GM23338 (cell line): ENCODE measurements at regions not wholly inside any gene's neighbourhood (a gene's known extent, or its start where the extent isn't known, plus 50 kb on each side); places are given as distances from the start of the nearest gene placed in this dataset.

Experiments
- ATAC-seq: fragments of 200-7000 bp; cut with Tn5 transposase; 3 replicates; pipeline ENCODE4 v1.9.1; 2020
- DNase-seq: peaks from one replicate; pipeline ENCODE4 v3.0.0-alpha.2; 2015; ENCODE audit warnings: low spot score
- H2AFZ ChIP-seq: fragments of 200-600 bp; sonication (generic); 2 replicates; pipeline ENCODE4 v1.8.0; 2016; ENCODE audit warnings: antibody characterized with exemption, mild to moderate bottlenecking, moderate library complexity
- H3F3A ChIP-seq: fragments of 200-600 bp; sonication (generic); replicated peaks from 2 replicates; pipeline ENCODE4 v1.8.0; 2017; ENCODE audit warnings: antibody characterized with exemption, mixed run types, low read depth
- H3K27ac ChIP-seq: fragments of 200-600 bp; sonication (generic); 2 replicates; pipeline ENCODE4 v1.6.1; 2016; ENCODE audit warnings: low read depth
- H3K27me3 ChIP-seq: fragments of 200-600 bp; sonication (generic); 2 replicates; pipeline ENCODE4 v1.8.0; 2016; ENCODE audit warnings: mild to moderate bottlenecking, mixed run types, moderate library complexity; ENCODE audit not compliant: insufficient read depth
- H3K36me3 ChIP-seq: fragments of 200-600 bp; sonication (generic); 2 replicates; pipeline ENCODE4 v1.8.0; 2016; ENCODE audit warnings: mild to moderate bottlenecking; ENCODE audit not compliant: insufficient read depth
- H3K4me1 ChIP-seq: fragments of 200-600 bp; sonication (generic); 2 replicates; pipeline ENCODE4 v1.8.0; 2016; ENCODE audit warnings: mild to moderate bottlenecking, moderate library complexity; ENCODE audit not compliant: insufficient read depth
- H3K4me2 ChIP-seq: fragments of 200-600 bp; sonication (generic); 2 replicates; pipeline ENCODE4 v1.7.1; 2017; ENCODE audit warnings: mixed run types
- H3K4me3 ChIP-seq: fragments of 200-600 bp; sonication (generic); 2 replicates; pipeline ENCODE4 v1.6.1; 2016; ENCODE audit warnings: mixed run types
- H3K79me2 ChIP-seq: fragments of 200-600 bp; sonication (generic); replicated peaks from 2 replicates; pipeline ENCODE4 v1.8.0; 2017; ENCODE audit warnings: mild to moderate bottlenecking; ENCODE audit not compliant: insufficient read depth
- H3K9me2 ChIP-seq: fragments of 200-600 bp; sonication (generic); 2 replicates; pipeline ENCODE4 v1.8.0; 2017; ENCODE audit not compliant: insufficient read depth
- H4K20me1 ChIP-seq: fragments of 200-600 bp; sonication (generic); replicated peaks from 2 replicates; pipeline ENCODE4 v1.8.0; 2017; ENCODE audit warnings: mild to moderate bottlenecking; ENCODE audit not compliant: insufficient read depth
- H3K27ac Mint-ChIP-seq: 2 replicates; pipeline ENCODE4 v1.8.0; 2020; ENCODE audit warnings: inconsistent platforms, mild to moderate bottlenecking, moderate library complexity, mixed read lengths
- H3K27me3 Mint-ChIP-seq: 3 replicates; pipeline ENCODE4 v1.8.0; 2022; ENCODE audit warnings: low read depth, mild to moderate bottlenecking, moderate library complexity, mixed read lengths, inconsistent platforms; ENCODE audit not compliant: insufficient read depth, poor library complexity
- H3K36me3 Mint-ChIP-seq: 3 replicates; pipeline ENCODE4 v1.8.0; 2021; ENCODE audit warnings: low read depth, mild to moderate bottlenecking, inconsistent platforms, moderate library complexity, mixed read lengths
- H3K4me1 Mint-ChIP-seq: 3 replicates; pipeline ENCODE4 v1.8.0; 2020; ENCODE audit warnings: mild to moderate bottlenecking, inconsistent platforms, mixed read lengths
- H3K4me3 Mint-ChIP-seq: 3 replicates; pipeline ENCODE4 v1.8.0; 2021; ENCODE audit warnings: moderate library complexity, mild to moderate bottlenecking, inconsistent platforms, mixed read lengths
- H3K9me3 Mint-ChIP-seq: 3 replicates; pipeline ENCODE4 v1.8.0; 2020; ENCODE audit warnings: moderate library complexity, mild to moderate bottlenecking, inconsistent platforms, mixed read lengths
- CREB1 ChIP-seq: fragments of 250-450 bp; sonication (Bioruptor Pico); IDR thresholded peaks from 2 replicates; pipeline ENCODE4 v1.5.0; 2020; ENCODE audit warnings: low read depth, mild to moderate bottlenecking, moderate library complexity
- EZH2phosphoT487 ChIP-seq: fragments of 200-600 bp; sonication (generic); IDR thresholded peaks from one replicate; pipeline ENCODE4 v1.8.1; 2018; ENCODE audit warnings: antibody characterized with exemption; ENCODE audit not compliant: unreplicated experiment
- NANOG ChIP-seq: IDR thresholded peaks from 2 replicates; pipeline ENCODE4 v1.6.1; 2016; ENCODE audit warnings: antibody characterized with exemption, borderline replicate concordance
- POLR2AphosphoS5 ChIP-seq: IDR thresholded peaks from 2 replicates; pipeline ENCODE4 v1.6.1; 2016; ENCODE audit warnings: antibody characterized with exemption, low read depth
- STAT1 ChIP-seq: IDR thresholded peaks from one replicate; pipeline ENCODE4 v1.6.1; 2016; ENCODE audit warnings: antibody characterized with exemption; ENCODE audit not compliant: unreplicated experiment
- ZNF114 ChIP-seq: fragments of 250-450 bp; sonication (Bioruptor Pico); IDR thresholded peaks from 2 replicates; pipeline ENCODE4 v1.5.0; 2020; ENCODE audit warnings: mild to moderate bottlenecking, moderate library complexity
- ZNF331 ChIP-seq: fragments of 250-450 bp; sonication (Bioruptor Pico); IDR thresholded peaks from 2 replicates; pipeline ENCODE4 v1.5.0; 2020; ENCODE audit warnings: low read depth, mild to moderate bottlenecking, moderate library complexity
- TF ChIP-seq, protein P1 (sequence below): fragments of 250-450 bp; sonication (Bioruptor Pico); IDR thresholded peaks from 2 replicates; pipeline ENCODE4 v1.5.0; 2020; ENCODE audit warnings: mild to moderate bottlenecking, moderate library complexity
- TF ChIP-seq, protein P2 (sequence below): IDR thresholded peaks from 2 replicates; pipeline ENCODE4 v1.6.1; 2016; ENCODE audit warnings: antibody characterized with exemption
- TF ChIP-seq, protein P3 (sequence below): IDR thresholded peaks from one replicate; pipeline ENCODE4 v1.6.1; 2018; ENCODE audit warnings: antibody characterized with exemption; ENCODE audit not compliant: unreplicated experiment

DNA sequence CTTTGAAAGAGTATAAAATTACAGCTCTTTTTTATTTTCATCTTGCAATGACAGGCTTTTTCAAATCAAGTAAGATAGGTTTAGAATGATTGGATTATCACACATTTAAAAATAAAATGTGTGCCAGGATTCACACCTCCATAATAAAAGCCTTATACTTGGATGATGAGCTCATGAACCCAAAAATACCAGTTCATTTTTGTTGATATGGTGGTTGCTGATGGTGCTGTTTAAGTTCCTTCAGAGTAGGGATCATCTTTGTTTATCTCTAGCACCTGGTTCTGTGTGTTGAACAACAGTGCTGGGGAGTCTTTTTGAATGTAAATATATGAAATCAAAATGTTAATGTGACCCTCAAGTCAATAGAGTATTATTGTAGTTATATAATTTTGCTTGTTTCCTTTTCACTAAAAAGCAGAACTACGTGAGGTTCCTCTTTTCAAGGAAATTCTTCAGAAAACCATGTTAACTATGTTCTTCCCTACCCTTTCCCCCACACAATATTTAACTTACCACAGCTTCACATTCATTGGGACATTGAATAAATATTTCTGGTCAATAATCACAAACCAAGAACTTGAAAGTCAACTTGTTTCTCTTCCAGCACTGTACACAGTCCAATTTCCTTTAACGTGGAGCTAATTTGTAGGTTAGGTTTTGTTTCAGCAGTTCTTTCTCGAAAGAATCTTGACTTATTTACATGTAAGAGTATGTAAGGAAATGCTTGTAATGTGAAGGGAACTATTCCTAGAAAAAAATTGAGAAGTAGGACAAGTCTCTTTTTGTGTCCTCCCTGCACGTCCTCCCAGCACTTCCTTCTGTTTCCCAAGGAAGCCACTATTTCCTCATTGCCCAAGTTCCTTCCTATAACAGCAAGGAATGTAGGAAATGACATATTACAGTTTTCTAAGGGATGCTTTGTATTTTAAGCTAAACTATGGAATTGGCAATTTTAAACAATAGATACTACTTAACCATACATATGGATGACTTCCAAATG lies 945.9 kb upstream of the CITED2 start:
- H3K36me3 ChIP-seq = no peaks in the 10 kb centered on the region
- DNase-seq (no peak), ATAC-seq (no peak)
- H3K4me3 ChIP-seq = no peak overlapping the region
- no peaks in the 10 kb centered on the region for H3K79me2 ChIP-seq
- Mint-ChIP-seq H3K36me3 (peaks cover under 1% of the 10 kb centered on the region; the same call in 2 of the 3 replicates), H3K4me3 (no peak overlapping the region), H3K27me3 (no peaks in the 10 kb centered on the region), H3K9me3 (peaks cover under 1% of the 10 kb centered on the region; the same call in 2 of the 3 replicates), H3K27ac (no peak overlapping the region; the same call in 1 of the 2 replicates), H3K4me1 (peaks cover 4% of the 10 kb centered on the region)
- H4K20me1 ChIP-seq = no peaks in the 10 kb centered on the region
- H2AFZ ChIP-seq = peak overlapping the region; percentile 7; the same call in 1 of the 2 replicates
- no peak for TF ChIP-seq POLR2AphosphoS5
- TF ChIP-seq, protein P1, sequence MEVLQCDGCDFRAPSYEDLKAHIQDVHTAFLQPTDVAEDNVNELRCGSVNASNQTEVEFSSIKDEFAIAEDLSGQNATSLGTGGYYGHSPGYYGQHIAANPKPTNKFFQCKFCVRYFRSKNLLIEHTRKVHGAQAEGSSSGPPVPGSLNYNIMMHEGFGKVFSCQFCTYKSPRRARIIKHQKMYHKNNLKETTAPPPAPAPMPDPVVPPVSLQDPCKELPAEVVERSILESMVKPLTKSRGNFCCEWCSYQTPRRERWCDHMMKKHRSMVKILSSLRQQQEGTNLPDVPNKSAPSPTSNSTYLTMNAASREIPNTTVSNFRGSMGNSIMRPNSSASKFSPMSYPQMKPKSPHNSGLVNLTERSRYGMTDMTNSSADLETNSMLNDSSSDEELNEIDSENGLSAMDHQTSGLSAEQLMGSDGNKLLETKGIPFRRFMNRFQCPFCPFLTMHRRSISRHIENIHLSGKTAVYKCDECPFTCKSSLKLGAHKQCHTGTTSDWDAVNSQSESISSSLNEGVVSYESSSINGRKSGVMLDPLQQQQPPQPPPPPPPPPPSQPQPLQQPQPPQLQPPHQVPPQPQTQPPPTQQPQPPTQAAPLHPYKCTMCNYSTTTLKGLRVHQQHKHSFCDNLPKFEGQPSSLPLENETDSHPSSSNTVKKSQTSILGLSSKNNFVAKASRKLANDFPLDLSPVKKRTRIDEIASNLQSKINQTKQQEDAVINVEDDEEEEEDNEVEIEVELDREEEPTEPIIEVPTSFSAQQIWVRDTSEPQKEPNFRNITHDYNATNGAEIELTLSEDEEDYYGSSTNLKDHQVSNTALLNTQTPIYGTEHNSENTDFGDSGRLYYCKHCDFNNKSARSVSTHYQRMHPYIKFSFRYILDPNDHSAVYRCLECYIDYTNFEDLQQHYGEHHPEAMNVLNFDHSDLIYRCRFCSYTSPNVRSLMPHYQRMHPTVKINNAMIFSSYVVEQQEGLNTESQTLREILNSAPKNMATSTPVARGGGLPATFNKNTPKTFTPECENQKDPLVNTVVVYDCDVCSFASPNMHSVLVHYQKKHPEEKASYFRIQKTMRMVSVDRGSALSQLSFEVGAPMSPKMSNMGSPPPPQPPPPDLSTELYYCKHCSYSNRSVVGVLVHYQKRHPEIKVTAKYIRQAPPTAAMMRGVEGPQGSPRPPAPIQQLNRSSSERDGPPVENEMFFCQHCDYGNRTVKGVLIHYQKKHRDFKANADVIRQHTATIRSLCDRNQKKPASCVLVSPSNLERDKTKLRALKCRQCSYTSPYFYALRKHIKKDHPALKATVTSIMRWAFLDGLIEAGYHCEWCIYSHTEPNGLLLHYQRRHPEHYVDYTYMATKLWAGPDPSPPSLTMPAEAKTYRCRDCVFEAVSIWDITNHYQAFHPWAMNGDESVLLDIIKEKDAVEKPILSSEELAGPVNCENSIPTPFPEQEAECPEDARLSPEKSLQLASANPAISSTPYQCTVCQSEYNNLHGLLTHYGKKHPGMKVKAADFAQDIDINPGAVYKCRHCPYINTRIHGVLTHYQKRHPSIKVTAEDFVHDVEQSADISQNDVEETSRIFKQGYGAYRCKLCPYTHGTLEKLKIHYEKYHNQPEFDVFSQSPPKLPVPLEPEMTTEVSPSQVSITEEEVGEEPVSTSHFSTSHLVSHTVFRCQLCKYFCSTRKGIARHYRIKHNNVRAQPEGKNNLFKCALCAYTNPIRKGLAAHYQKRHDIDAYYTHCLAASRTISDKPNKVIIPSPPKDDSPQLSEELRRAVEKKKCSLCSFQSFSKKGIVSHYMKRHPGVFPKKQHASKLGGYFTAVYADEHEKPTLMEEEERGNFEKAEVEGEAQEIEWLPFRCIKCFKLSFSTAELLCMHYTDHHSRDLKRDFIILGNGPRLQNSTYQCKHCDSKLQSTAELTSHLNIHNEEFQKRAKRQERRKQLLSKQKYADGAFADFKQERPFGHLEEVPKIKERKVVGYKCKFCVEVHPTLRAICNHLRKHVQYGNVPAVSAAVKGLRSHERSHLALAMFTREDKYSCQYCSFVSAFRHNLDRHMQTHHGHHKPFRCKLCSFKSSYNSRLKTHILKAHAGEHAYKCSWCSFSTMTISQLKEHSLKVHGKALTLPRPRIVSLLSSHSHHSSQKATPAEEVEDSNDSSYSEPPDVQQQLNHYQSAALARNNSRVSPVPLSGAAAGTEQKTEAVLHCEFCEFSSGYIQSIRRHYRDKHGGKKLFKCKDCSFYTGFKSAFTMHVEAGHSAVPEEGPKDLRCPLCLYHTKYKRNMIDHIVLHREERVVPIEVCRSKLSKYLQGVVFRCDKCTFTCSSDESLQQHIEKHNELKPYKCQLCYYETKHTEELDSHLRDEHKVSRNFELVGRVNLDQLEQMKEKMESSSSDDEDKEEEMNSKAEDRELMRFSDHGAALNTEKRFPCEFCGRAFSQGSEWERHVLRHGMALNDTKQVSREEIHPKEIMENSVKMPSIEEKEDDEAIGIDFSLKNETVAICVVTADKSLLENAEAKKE (CRISPR knock-in tag) = no peak
- no peak for TF ChIP-seq ZNF114 (CRISPR knock-in tag)
- H3F3A ChIP-seq = no peaks in the 10 kb centered on the region
- H3K4me2 ChIP-seq = 0 out of 2 replicates have a peak overlapping the region, but pooled peaks have one; percentile 53
- H3K9me2 ChIP-seq = 0 out of 2 replicates have a peak, but pooled peaks cover 5% of the 10 kb centered on the region
- peaks cover 9% of the 10 kb centered on the region; the same call in 1 of the 2 replicates for H3K4me1 ChIP-seq
- H3K27me3 ChIP-seq = no peaks in the 10 kb centered on the region
- H3K27ac ChIP-seq = no peak overlapping the region

DNA sequence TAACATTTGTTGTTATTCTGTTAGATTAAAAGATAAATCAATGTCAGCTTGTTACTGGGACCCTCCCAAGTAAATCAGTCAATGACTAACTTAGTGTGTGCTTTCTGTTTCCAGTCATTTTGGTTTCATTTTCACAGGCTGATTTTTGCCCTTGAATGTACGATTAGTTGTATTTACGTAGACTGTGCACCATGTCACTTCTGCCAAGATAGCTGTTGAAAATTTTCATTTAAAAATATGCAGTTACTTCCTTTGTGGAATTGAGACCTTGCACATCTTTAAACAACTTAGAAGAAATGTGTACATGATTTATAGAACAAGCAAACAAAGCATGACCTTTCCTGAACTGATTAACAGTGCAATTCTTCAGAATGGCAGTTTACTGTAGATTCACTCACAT lies 944.8 kb upstream of the CITED2 start:
- H3K27ac Mint-ChIP-seq = no peak overlapping the region
- no peaks in the 10 kb centered on the region for H3K79me2 ChIP-seq
- no peak overlapping the region for H3K4me3 Mint-ChIP-seq
- H3K9me2 ChIP-seq = 0 out of 2 replicates have a peak, but pooled peaks cover 4% of the 10 kb centered on the region
- H3K4me1 Mint-ChIP-seq = peaks cover 4% of the 10 kb centered on the region
- no peak overlapping the region for H3K4me2 ChIP-seq
- H2AFZ ChIP-seq = no peak overlapping the region
- no peak overlapping the region for H3K4me3 ChIP-seq
- ATAC-seq (no peak), DNase-seq (no peak)
- H3K27ac ChIP-seq = no peak overlapping the region
- H3F3A ChIP-seq = no peaks in the 10 kb centered on the region
- H3K9me3 Mint-ChIP-seq = no peaks in the 10 kb centered on the region
- H4K20me1 ChIP-seq = no peaks in the 10 kb centered on the region
- no peaks in the 10 kb centered on the region for H3K27me3 Mint-ChIP-seq
- H3K27me3 ChIP-seq = no peaks in the 10 kb centered on the region
- H3K36me3 ChIP-seq = no peaks in the 10 kb centered on the region
- peaks cover 9% of the 10 kb centered on the region; the same call in 1 of the 2 replicates for H3K4me1 ChIP-seq
- H3K36me3 Mint-ChIP-seq = no peaks in the 10 kb centered on the region
- TF ChIP-seq ZNF331 (no peak), CREB1 (CRISPR knock-in tag) (no peak), EZH2phosphoT487 (no peak), STAT1 (no peak), NANOG (no peak)
- TF ChIP-seq, protein P2, sequence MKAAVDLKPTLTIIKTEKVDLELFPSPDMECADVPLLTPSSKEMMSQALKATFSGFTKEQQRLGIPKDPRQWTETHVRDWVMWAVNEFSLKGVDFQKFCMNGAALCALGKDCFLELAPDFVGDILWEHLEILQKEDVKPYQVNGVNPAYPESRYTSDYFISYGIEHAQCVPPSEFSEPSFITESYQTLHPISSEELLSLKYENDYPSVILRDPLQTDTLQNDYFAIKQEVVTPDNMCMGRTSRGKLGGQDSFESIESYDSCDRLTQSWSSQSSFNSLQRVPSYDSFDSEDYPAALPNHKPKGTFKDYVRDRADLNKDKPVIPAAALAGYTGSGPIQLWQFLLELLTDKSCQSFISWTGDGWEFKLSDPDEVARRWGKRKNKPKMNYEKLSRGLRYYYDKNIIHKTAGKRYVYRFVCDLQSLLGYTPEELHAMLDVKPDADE = no peak
- TF ChIP-seq, protein P3, sequence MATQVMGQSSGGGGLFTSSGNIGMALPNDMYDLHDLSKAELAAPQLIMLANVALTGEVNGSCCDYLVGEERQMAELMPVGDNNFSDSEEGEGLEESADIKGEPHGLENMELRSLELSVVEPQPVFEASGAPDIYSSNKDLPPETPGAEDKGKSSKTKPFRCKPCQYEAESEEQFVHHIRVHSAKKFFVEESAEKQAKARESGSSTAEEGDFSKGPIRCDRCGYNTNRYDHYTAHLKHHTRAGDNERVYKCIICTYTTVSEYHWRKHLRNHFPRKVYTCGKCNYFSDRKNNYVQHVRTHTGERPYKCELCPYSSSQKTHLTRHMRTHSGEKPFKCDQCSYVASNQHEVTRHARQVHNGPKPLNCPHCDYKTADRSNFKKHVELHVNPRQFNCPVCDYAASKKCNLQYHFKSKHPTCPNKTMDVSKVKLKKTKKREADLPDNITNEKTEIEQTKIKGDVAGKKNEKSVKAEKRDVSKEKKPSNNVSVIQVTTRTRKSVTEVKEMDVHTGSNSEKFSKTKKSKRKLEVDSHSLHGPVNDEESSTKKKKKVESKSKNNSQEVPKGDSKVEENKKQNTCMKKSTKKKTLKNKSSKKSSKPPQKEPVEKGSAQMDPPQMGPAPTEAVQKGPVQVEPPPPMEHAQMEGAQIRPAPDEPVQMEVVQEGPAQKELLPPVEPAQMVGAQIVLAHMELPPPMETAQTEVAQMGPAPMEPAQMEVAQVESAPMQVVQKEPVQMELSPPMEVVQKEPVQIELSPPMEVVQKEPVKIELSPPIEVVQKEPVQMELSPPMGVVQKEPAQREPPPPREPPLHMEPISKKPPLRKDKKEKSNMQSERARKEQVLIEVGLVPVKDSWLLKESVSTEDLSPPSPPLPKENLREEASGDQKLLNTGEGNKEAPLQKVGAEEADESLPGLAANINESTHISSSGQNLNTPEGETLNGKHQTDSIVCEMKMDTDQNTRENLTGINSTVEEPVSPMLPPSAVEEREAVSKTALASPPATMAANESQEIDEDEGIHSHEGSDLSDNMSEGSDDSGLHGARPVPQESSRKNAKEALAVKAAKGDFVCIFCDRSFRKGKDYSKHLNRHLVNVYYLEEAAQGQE = no peak
